ENCODE measurements at regions not wholly inside any gene's neighbourhood (a gene's known extent, or its start where the extent isn't known, plus 50 kb on each side); places are given as distances from the start of the nearest gene placed in this dataset.

DNA sequence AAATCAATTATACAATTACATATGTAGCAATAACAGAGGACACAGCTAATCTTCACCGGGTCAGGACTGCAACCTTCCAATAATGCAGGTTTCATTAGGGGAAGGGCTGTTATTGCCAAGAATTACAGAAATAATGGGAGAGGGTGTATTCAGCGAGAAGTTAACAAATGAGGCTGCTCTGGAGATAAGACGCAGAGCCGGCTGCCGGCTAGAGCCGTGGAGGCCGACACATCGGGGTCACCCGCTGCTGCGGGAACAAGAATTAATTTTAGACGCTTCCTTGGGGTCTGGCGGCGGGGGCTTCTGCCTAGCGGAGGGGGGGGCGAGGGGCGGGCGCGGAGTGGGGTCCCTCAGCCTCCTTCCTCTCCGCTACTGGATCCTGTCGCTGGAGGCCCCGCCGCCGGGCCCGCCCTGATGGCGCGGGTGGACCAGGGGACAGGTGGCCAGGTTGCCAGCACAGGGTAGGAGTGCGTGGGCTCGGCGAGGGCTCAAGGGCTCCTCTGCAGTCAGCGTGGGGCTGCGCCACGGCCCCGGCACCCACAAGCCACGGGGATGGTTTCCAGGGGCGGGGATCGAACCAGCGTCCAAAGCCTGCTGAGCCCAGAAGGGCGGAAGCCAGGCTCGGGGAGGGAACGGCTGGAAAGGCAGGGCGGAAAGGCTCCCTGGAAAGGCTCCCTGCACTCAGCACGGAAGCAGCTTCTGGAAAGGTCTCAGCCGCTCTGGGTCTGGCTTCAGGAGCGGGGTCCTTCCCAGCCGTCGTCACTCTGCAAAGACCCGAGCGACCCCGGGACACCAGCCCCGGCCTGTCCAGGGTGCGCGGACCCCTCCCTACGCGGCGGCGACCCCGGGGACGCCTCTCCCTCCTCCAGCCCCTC lies 113.8 kb upstream of the NKX1-1 start:
- Histone ChIP-seq H3K27me3 (ENCODE audit: insufficient read depth, low read length) (peaks cover 31% of the 10 kb centered on the region), H3K27ac (ENCODE audit: low read depth, low read length) (no peak overlapping the region)

DNA sequence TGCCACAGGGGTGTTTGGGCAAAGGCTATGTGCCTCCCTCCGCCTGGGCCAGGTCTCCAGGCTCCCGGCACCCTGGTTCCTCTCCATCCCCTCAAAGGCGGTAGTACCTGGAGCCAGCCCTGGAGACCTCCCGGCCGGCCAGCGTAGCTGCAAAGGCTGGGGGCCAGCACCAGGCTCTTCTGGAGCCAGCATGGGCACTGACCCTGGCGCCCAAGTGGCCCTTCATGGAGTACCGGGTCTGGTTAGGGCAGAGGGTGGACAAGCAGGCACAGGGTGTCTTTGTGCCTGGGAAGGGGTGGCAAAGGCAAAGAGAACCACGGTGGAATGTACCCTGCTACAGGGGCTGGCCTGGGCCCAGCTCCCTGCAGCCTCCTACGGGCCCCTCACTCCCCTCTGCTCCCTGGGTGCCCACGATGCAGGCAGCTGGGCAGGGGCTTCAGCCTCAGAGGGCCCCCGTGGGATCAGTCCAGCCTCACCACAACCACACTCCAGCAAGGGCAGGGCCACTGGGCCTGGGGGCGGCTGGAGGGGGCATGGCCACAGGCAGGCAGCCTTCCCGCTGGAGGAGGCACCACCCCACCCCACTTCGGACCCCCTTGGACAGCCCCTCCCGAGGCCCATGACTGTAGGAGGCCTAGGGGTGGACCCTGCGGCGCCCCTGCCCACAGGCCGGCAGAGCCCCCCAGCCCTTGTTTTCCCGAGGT lies 112.9 kb upstream of the NKX1-1 start:
- H3K9me3 ChIP-seq (ENCODE audit: insufficient read depth, low read depth, low read length), result no peaks in the 10 kb centered on the region
- H3K9ac ChIP-seq (ENCODE audit: low read depth, low read length), result no peak overlapping the region
- H3K4me1 ChIP-seq (ENCODE audit: insufficient read depth, low read length), result no peaks in the 10 kb centered on the region
- no peaks in the 10 kb centered on the region for H3K36me3 ChIP-seq (ENCODE audit: insufficient read depth, low read length)
- peaks cover 25% of the 10 kb centered on the region for H3K27me3 ChIP-seq (ENCODE audit: insufficient read depth, low read length)
- H3K4me3 ChIP-seq (ENCODE audit: low read length), result no peak overlapping the region
- no peak overlapping the region for H3K27ac ChIP-seq (ENCODE audit: low read depth, low read length)
- WGBS, result 83% methylated on average over 18 of the region's 20 CpGs

More for the DNA sequence above, 113.8 kb upstream of the NKX1-1 start:
- Histone ChIP-seq H3K4me1 (ENCODE audit: insufficient read depth, low read length) (no peaks in the 10 kb centered on the region), H3K36me3 (ENCODE audit: insufficient read depth, low read length) (no peaks in the 10 kb centered on the region), H3K4me3 (ENCODE audit: low read length) (no peak overlapping the region), H3K9ac (ENCODE audit: low read depth, low read length) (no peak overlapping the region), H3K9me3 (ENCODE audit: insufficient read depth, low read depth, low read length) (no peaks in the 10 kb centered on the region)
- 74% methylated on average over 58 of the region's 58 CpGs for WGBS

DNA sequence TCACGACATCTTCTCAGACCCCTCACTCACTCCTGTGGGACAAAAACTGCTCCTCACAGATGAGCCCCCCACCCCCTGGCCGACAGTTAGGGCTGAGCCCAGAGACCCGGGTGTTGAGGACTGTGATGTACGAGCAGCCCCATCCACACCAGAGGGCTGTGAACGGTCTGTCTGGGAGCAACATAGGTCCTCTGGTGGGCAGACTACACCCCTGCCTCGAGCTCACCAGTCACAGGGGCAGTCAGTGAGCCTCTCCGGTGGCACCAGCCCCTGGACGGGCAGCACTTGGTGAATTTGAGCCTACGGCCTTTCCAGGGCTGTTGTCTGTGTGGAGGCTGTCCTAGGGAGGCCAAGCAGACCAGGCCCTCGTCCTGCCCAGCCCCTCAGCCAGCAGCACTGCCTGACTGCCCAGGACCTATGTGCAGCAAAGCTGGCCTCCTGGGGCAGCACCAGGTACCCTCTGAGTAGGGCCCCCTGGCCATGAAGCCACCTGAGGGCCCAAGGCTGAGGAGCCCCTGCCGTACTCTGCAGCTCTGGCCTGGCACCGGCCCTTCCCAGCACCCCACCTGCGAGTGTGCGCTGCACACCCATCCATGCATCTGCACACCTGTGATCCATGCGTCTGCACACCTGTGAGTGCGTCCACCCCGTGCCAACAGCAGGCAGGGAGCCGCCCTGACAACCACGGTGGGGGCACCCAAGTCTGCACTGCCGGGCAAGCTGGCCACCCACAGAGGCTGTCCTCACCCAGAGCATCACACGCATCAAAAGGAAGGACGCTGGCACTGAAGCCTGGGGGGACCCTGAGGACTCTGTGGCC lies 111.6 kb upstream of the NKX1-1 start:
- Histone ChIP-seq H3K4me3 (ENCODE audit: low read length) (no peak overlapping the region), H3K27me3 (ENCODE audit: insufficient read depth, low read length) (peaks cover 22% of the 10 kb centered on the region), H3K9me3 (ENCODE audit: insufficient read depth, low read depth, low read length) (no peaks in the 10 kb centered on the region), H3K27ac (ENCODE audit: low read depth, low read length) (no peak overlapping the region), H3K4me1 (ENCODE audit: insufficient read depth, low read length) (no peaks in the 10 kb centered on the region), H3K9ac (ENCODE audit: low read depth, low read length) (no peak overlapping the region), H3K36me3 (ENCODE audit: insufficient read depth, low read length) (no peaks in the 10 kb centered on the region)
- 87% methylated on average over 22 of the region's 22 CpGs for WGBS

- H3K9ac ChIP-seq (ENCODE audit: low read depth, low read length), result no peak overlapping the region
- H3K36me3 ChIP-seq (ENCODE audit: insufficient read depth, low read length), result no peaks in the 10 kb centered on the region
- no peak overlapping the region for H3K27ac ChIP-seq (ENCODE audit: low read depth, low read length)
- H3K27me3 ChIP-seq (ENCODE audit: insufficient read depth, low read length), result peaks cover 20% of the 10 kb centered on the region
- H3K4me1 ChIP-seq (ENCODE audit: insufficient read depth, low read length), result no peaks in the 10 kb centered on the region
- no peaks in the 10 kb centered on the region for H3K9me3 ChIP-seq (ENCODE audit: insufficient read depth, low read depth, low read length)
- no peak overlapping the region for H3K4me3 ChIP-seq (ENCODE audit: low read length)
- 88% methylated on average over 15 of the region's 15 CpGs for WGBS
Measured at GRCh38 chr4:1516881-1517480, 110.7 kb upstream of the NKX1-1 start.

- Histone ChIP-seq H3K9ac (ENCODE audit: low read depth, low read length) (no peak overlapping the region), H3K9me3 (ENCODE audit: insufficient read depth, low read depth, low read length) (no peaks in the 10 kb centered on the region), H3K27me3 (ENCODE audit: insufficient read depth, low read length) (peaks cover 13% of the 10 kb centered on the region), H3K4me3 (ENCODE audit: low read length) (no peak overlapping the region), H3K36me3 (ENCODE audit: insufficient read depth, low read length) (no peaks in the 10 kb centered on the region), H3K4me1 (ENCODE audit: insufficient read depth, low read length) (no peaks in the 10 kb centered on the region), H3K27ac (ENCODE audit: low read depth, low read length) (no peak overlapping the region)
- WGBS, result 89% methylated on average over 10 of the region's 10 CpGs
Measured at GRCh38 chr4:1516261-1516660, 110.0 kb upstream of the NKX1-1 start.

DNA sequence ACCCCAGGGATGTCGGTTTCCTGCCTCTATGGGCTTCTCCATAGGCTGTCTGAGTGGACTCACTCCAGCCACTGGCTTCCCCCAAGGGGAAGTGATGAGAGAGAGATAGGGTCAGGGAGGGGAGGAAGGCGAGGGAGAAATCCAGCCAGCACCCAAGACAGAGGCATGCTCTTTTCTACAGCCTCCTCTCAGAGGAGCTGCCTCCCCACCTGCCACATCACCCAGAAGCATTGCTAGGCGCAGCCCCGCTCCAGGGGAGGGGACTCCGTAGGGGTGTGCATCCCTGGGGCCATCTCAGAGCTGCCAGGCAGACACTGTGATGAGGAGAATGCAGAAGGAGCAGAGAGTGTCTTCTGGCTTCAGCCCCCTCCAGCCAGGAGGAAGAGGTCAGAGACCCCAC lies 109.5 kb upstream of the NKX1-1 start:
- H3K9ac ChIP-seq (ENCODE audit: low read depth, low read length), result no peak overlapping the region
- no peaks in the 10 kb centered on the region for H3K9me3 ChIP-seq (ENCODE audit: insufficient read depth, low read depth, low read length)
- WGBS, result 92% methylated on average over 4 of the region's 5 CpGs
- no peak overlapping the region for H3K4me3 ChIP-seq (ENCODE audit: low read length)
- H3K27me3 ChIP-seq (ENCODE audit: insufficient read depth, low read length), result peaks cover 10% of the 10 kb centered on the region
- H3K36me3 ChIP-seq (ENCODE audit: insufficient read depth, low read length), result no peaks in the 10 kb centered on the region
- no peaks in the 10 kb centered on the region for H3K4me1 ChIP-seq (ENCODE audit: insufficient read depth, low read length)
- H3K27ac ChIP-seq (ENCODE audit: low read depth, low read length), result no peak overlapping the region

DNA sequence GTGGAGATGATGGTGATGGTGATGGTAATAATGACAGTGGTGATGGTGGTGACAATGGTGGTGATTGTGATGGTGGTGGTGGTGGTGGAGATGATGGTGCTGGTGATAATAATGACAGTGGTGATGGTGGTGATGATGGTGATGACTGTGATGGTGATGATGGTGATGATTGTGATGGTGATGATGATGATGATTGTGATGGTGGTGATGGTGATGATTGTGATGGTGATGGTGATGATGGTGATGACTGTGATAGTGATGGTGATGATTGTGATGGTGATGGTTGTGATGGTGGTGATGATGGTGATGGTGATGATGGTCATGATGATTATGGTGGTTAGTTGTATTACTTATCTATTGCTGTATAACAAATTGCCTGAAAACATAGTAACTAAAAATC lies 108.9 kb upstream of the NKX1-1 start:
- peaks cover 8% of the 10 kb centered on the region for H3K27me3 ChIP-seq (ENCODE audit: insufficient read depth, low read length)
- no peak overlapping the region for H3K4me3 ChIP-seq (ENCODE audit: low read length)
- H3K4me1 ChIP-seq (ENCODE audit: insufficient read depth, low read length), result no peaks in the 10 kb centered on the region
- no peak overlapping the region for H3K27ac ChIP-seq (ENCODE audit: low read depth, low read length)
- no peaks in the 10 kb centered on the region for H3K9me3 ChIP-seq (ENCODE audit: insufficient read depth, low read depth, low read length)
- no peaks in the 10 kb centered on the region for H3K36me3 ChIP-seq (ENCODE audit: insufficient read depth, low read length)
- no peak overlapping the region for H3K9ac ChIP-seq (ENCODE audit: low read depth, low read length)

DNA sequence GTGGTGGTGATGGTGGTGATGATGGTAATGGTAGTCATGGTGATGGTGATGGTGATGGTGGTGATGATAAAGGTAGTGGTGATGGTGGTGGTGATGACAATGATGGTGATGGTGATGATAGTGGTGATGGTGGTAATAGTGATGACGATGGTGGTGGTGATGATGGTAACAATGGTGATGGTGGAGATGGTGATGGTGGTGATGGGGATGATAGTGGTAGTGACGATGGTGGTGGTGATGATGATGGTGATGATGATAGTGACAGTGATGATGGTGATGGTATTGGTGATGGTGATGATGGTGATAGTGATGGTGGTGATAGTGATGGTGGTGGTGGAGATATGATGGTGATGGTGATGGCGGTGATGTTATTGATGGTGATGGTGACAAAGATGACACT lies 108.4 kb upstream of the NKX1-1 start:
- WGBS, result 73% methylated on average over 3 of the region's 3 CpGs
- H3K27me3 ChIP-seq (ENCODE audit: insufficient read depth, low read length), result peaks cover 8% of the 10 kb centered on the region
- no peaks in the 10 kb centered on the region for H3K9me3 ChIP-seq (ENCODE audit: insufficient read depth, low read depth, low read length)
- no peaks in the 10 kb centered on the region for H3K36me3 ChIP-seq (ENCODE audit: insufficient read depth, low read length)
- H3K9ac ChIP-seq (ENCODE audit: low read depth, low read length), result no peak overlapping the region
- no peak overlapping the region for H3K4me3 ChIP-seq (ENCODE audit: low read length)
- H3K4me1 ChIP-seq (ENCODE audit: insufficient read depth, low read length), result no peaks in the 10 kb centered on the region
- H3K27ac ChIP-seq (ENCODE audit: low read depth, low read length), result no peak overlapping the region

- Histone ChIP-seq H3K36me3 (ENCODE audit: insufficient read depth, low read length) (no peaks in the 10 kb centered on the region), H3K4me3 (ENCODE audit: low read length) (no peak overlapping the region), H3K27me3 (ENCODE audit: insufficient read depth, low read length) (peaks cover 8% of the 10 kb centered on the region), H3K4me1 (ENCODE audit: insufficient read depth, low read length) (no peaks in the 10 kb centered on the region), H3K9ac (ENCODE audit: low read depth, low read length) (no peak overlapping the region), H3K9me3 (ENCODE audit: insufficient read depth, low read depth, low read length) (no peaks in the 10 kb centered on the region), H3K27ac (ENCODE audit: low read depth, low read length) (no peak overlapping the region)
- 88% methylated on average over 4 of the region's 4 CpGs for WGBS
Measured at GRCh38 chr4:1513936-1514483, 107.8 kb upstream of the NKX1-1 start.

DNA sequence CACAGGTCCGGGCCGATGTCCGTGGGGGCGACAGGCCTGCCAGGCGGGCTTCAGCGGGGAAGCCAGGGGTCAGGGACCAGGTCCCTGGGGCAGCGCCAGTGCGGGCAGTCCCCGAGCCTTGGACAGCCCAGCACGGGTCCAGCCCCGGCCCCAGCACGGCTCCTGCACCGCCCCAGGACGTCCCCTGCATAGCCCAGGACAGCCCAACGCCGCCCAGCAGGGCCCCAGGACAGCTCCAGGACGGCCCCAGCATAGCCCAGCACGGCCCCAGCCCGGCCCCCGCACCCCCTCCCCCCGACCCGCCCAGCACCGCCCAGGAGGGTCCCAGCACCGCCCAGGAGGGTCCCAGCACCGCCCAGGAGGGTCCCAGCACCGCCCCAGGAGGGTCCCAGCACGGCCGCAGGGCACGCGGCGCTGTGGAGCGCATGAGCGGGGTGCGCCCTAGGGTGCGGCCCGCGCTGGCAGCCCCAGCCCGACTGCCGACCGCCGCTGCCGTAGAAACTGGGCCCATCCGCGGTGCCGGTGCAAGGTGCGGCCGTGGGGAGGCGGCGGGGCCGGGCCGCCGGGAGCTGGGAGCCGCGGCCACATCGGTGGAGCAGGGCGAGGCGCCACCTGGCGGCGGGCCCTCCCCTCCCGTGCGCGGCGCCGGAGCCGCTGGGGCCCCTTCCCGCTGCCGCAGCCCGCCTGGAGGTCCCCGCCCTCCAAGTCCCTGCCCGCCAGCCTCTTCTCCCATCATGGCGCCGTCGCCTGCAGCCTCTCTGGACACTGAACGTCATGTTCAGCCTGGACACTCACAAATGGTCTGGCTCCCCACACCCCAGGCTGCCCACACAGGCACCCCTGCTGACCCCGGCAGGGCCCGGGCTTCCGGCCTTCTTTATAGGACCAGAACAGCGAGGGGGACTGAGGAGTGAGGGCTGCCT lies 106.8 kb upstream of the NKX1-1 start:
- 13% methylated on average over 76 of the region's 78 CpGs for WGBS
- H3K9me3 ChIP-seq (ENCODE audit: insufficient read depth, low read depth, low read length), result no peaks in the 10 kb centered on the region

More for the DNA sequence above, 106.8 kb upstream of the NKX1-1 start:
- Histone ChIP-seq H3K36me3 (ENCODE audit: insufficient read depth, low read length) (no peaks in the 10 kb centered on the region), H3K4me1 (ENCODE audit: insufficient read depth, low read length) (no peaks in the 10 kb centered on the region), H3K9ac (ENCODE audit: low read depth, low read length) (peak overlapping the region; percentile 45; the same call in 1 of the 2 replicates), H3K27ac (ENCODE audit: low read depth, low read length) (no peak overlapping the region), H3K27me3 (ENCODE audit: insufficient read depth, low read length) (peaks cover 8% of the 10 kb centered on the region), H3K4me3 (ENCODE audit: low read length) (peak overlapping the region; percentile 48)

Measured in HUES64 (cell line).